Neuronal stem cell (in vitro differentiated cells): ENCODE measurements at regions not wholly inside any gene's neighbourhood (a gene's known extent, or its start where the extent isn't known, plus 50 kb on each side); places are given as distances from the start of the nearest gene placed in this dataset.

Experiments
- DNase-seq: peaks from one replicate; pipeline ENCODE4 v3.0.0-alpha.2; 2013; ENCODE audit warnings: low spot score
- H2AFZ ChIP-seq: one replicate; pipeline ENCODE4 v1.6.1; 2013; ENCODE audit warnings: mild to moderate bottlenecking, low read length, inconsistent platforms
- H2AK5ac ChIP-seq: 2 replicates; pipeline ENCODE4 v1.6.1; 2013; ENCODE audit warnings: low read depth, mild to moderate bottlenecking, inconsistent platforms, low read length, moderate library complexity, mixed read lengths
- H2BK120ac ChIP-seq: 2 replicates; pipeline ENCODE4 v1.6.1; 2013; ENCODE audit warnings: low read depth, mild to moderate bottlenecking, inconsistent platforms, low read length, moderate library complexity, mixed read lengths
- H2BK12ac ChIP-seq: one replicate; pipeline ENCODE4 v1.6.1; 2013; ENCODE audit warnings: low read length, inconsistent platforms
- H2BK15ac ChIP-seq: 2 replicates; pipeline ENCODE4 v1.6.1; 2013; ENCODE audit warnings: mild to moderate bottlenecking, low read length, inconsistent platforms, mixed read lengths
- H2BK5ac ChIP-seq: one replicate; pipeline ENCODE4 v1.6.1; 2013; ENCODE audit warnings: inconsistent platforms, mild to moderate bottlenecking, low read length, moderate library complexity
- H3K14ac ChIP-seq: one replicate; pipeline ENCODE4 v1.6.1; 2013; ENCODE audit warnings: low read length, inconsistent platforms
- H3K18ac ChIP-seq: 2 replicates; pipeline ENCODE4 v1.6.1; 2013; ENCODE audit warnings: low read length, inconsistent platforms
- H3K23ac ChIP-seq: 2 replicates; pipeline ENCODE4 v1.6.1; 2013; ENCODE audit warnings: low read depth, mild to moderate bottlenecking, mixed read lengths, low read length, inconsistent platforms; ENCODE audit not compliant: poor library complexity
- H3K27ac ChIP-seq: replicated peaks from 3 replicates; pipeline ENCODE4 v1.5.1; 2013; ENCODE audit warnings: low read length, inconsistent platforms
- H3K27me3 ChIP-seq, 3 experiments: 2 replicates each; pipeline ENCODE4 v1.6.1; 2013; ENCODE audit warnings: low read length in 3 of 3, mild to moderate bottlenecking in 2 of 3, inconsistent platforms in 1 of 3, low read depth in 1 of 3, mixed read lengths in 1 of 3, moderate library complexity in 1 of 3; ENCODE audit not compliant: control insufficient read depth in 3 of 3, insufficient read depth in 3 of 3
- H3K36me3 ChIP-seq, 2 donors: replicated peaks in 1 of 2; 2 replicates each; pipeline ENCODE4 v1.6.1; 2013; ENCODE audit warnings: low read length in 2 of 2; ENCODE audit not compliant: control insufficient read depth in 2 of 2, insufficient read depth in 2 of 2
- H3K4ac ChIP-seq: 2 replicates; pipeline ENCODE4 v1.6.1; 2013; ENCODE audit warnings: inconsistent platforms, mild to moderate bottlenecking, low read length, moderate library complexity
- H3K4me1 ChIP-seq, 2 donors: 1 replicate in 1 of 2; 2 replicates in 1 of 2; pipeline ENCODE4 v1.6.1; 2013; ENCODE audit warnings: low read length in 2 of 2, low read depth in 1 of 2; ENCODE audit not compliant: control insufficient read depth in 2 of 2, insufficient read depth in 1 of 2
- H3K4me2 ChIP-seq: one replicate; pipeline ENCODE4 v1.6.1; 2013; ENCODE audit warnings: mild to moderate bottlenecking, low read length, inconsistent platforms; ENCODE audit not compliant: insufficient read depth, poor library complexity, severe bottlenecking
- H3K4me3 ChIP-seq, 2 donors: 2 replicates each; pipeline ENCODE4 v1.5.1; 2013; ENCODE audit warnings: low read length in 2 of 2, mild to moderate bottlenecking in 2 of 2, inconsistent platforms in 1 of 2, moderate library complexity in 1 of 2
- H3K79me1 ChIP-seq: one replicate; pipeline ENCODE4 v1.6.1; 2013; ENCODE audit warnings: low read depth, mild to moderate bottlenecking, inconsistent platforms, low read length, moderate library complexity
- H3K9ac ChIP-seq: one replicate; pipeline ENCODE4 v1.6.1; 2013; ENCODE audit warnings: mild to moderate bottlenecking, low read depth, low read length, inconsistent platforms; ENCODE audit not compliant: poor library complexity
- H3K9me3 ChIP-seq, 2 donors: replicated peaks in 1 of 2; 2 replicates each; pipeline versions ENCODE3 to v1.6.1; 2013; ENCODE audit warnings: low read length in 2 of 2, mild to moderate bottlenecking in 2 of 2, inconsistent platforms in 1 of 2, low read depth in 1 of 2, mixed read lengths in 1 of 2, moderate library complexity in 1 of 2; ENCODE audit not compliant: control insufficient read depth in 2 of 2, insufficient read depth in 1 of 2
- H4K8ac ChIP-seq: one replicate; pipeline ENCODE4 v1.6.1; 2013; ENCODE audit warnings: low read depth, mild to moderate bottlenecking, inconsistent platforms, low read length, moderate library complexity
- H4K91ac ChIP-seq: one replicate; pipeline ENCODE4 v1.6.1; 2013; ENCODE audit warnings: low read length, low read depth, mild to moderate bottlenecking, inconsistent platforms; ENCODE audit not compliant: poor library complexity
- WGBS, 2 donors: extraction: QIAGEN DNeasy Blood & Tissue Kit; methylation state at CpG; one replicate each; pipeline ENCODE4 v1.1.7; 2013; ENCODE audit warnings: missing lambda C conversion rate in 2 of 2, mixed read lengths in 1 of 2; ENCODE audit not compliant: insufficient read length in 2 of 2, insufficient replicate concordance in 1 of 2; ENCODE audit errors: extremely low coverage in 2 of 2; 5-methylcytosine and 5-hydroxymethylcytosine counted together

DNA sequence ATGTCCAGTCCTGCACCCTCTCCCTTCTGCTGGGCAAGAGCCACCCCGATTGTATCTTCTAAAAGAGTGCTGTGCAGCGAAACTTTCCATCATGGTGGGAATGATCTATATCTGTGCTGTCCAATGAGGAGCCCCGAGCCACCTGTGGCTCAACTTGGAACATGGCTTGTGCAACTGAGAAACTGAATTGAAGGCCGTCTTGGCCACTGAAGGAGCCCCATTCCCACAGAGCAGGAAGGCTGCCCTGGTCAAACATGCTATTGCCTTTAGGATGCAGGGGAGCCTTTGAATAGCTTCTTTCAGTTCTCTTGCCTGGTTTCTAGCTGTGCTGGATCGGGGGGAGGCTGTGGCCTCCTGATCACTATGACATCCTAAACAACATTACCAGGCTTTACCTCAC, 427.6 kb downstream of the SETD4 start:
- H3K18ac ChIP-seq: no peak overlapping the region
- H2BK5ac ChIP-seq: no peak overlapping the region
- H3K9me3 ChIP-seq: no peaks in the 10 kb centered on the region
- no peak overlapping the region for H3K4me3 ChIP-seq
- WGBS, 2 donors: no CpG with 5 or more reads among the region's 5 CpGs
- no peak overlapping the region for H3K4me2 ChIP-seq
- H4K8ac ChIP-seq: no peak overlapping the region
- no peak overlapping the region for H2BK120ac ChIP-seq
- H2AK5ac ChIP-seq: no peak overlapping the region
- no peak overlapping the region for H3K27ac ChIP-seq
- H3K14ac ChIP-seq: no peak overlapping the region
- no peaks in the 10 kb centered on the region for H3K79me1 ChIP-seq
- H2AFZ ChIP-seq: no peak overlapping the region
- no peak for DNase-seq
- no peak overlapping the region for H2BK15ac ChIP-seq
- no peaks in the 10 kb centered on the region for H3K36me3 ChIP-seq
- no peak overlapping the region for H4K91ac ChIP-seq
- no peaks in the 10 kb centered on the region for H3K4me1 ChIP-seq
- H3K4ac ChIP-seq: no peak overlapping the region
- no peak overlapping the region for H3K9ac ChIP-seq
- no peak overlapping the region for H2BK12ac ChIP-seq
- H3K23ac ChIP-seq: no peak overlapping the region
- H3K27me3 ChIP-seq: no peaks in the 10 kb centered on the region

DNA sequence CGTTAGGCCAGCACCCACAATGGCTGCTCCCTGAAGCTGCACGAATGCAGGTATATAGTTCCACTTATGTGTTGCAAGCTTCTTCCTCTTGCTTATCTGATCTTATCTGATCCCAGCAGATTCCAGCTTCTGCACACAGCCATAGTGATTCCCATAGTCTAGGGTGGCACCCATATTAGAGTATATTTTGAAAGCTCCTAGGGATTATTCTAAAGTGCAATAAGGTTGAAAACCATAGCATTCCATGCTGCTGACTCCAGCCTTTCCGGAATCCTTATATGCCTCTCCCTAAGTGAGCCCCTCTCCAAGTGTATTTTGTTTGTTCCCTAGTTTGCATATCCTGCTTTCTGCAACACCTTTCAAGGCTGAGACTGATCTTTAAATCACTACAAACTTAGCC, 432.0 kb downstream of the SETD4 start:
- WGBS, 2 donors: no CpG with 5 or more reads among the region's 3 CpGs
- no peak overlapping the region for H3K4me2 ChIP-seq
- no peak overlapping the region for H3K18ac ChIP-seq
- no peak overlapping the region for H2AK5ac ChIP-seq
- no peak overlapping the region for H3K27ac ChIP-seq
- H3K4me3 ChIP-seq: no peak overlapping the region
- no peak overlapping the region for H2BK15ac ChIP-seq
- H2AFZ ChIP-seq: no peak overlapping the region
- no peak overlapping the region for H2BK120ac ChIP-seq
- no peak overlapping the region for H3K9ac ChIP-seq
- DNase-seq: no peak
- no peaks in the 10 kb centered on the region for H3K79me1 ChIP-seq
- no peaks in the 10 kb centered on the region for H3K4me1 ChIP-seq
- no peak overlapping the region for H3K14ac ChIP-seq
- no peak overlapping the region for H2BK5ac ChIP-seq
- no peaks in the 10 kb centered on the region for H3K9me3 ChIP-seq
- H3K4ac ChIP-seq: no peak overlapping the region
- no peaks in the 10 kb centered on the region for H3K27me3 ChIP-seq
- H3K36me3 ChIP-seq: no peaks in the 10 kb centered on the region
- no peak overlapping the region for H2BK12ac ChIP-seq
- no peak overlapping the region for H3K23ac ChIP-seq
- no peak overlapping the region for H4K91ac ChIP-seq
- H4K8ac ChIP-seq: no peak overlapping the region

- no peaks in the 10 kb centered on the region for H3K79me1 ChIP-seq
- H3K18ac ChIP-seq: no peak overlapping the region
- WGBS, 2 donors: no CpG with 5 or more reads among the region's 4 CpGs
- H3K14ac ChIP-seq: no peak overlapping the region
- H3K27me3 ChIP-seq: no peaks in the 10 kb centered on the region
- H2BK15ac ChIP-seq: no peak overlapping the region
- H3K9ac ChIP-seq: no peak overlapping the region
- no peaks in the 10 kb centered on the region for H3K4me1 ChIP-seq
- no peak overlapping the region for H4K8ac ChIP-seq
- H3K4me3 ChIP-seq: no peak overlapping the region
- H2BK120ac ChIP-seq: no peak overlapping the region
- no peak for DNase-seq
- no peak overlapping the region for H2AFZ ChIP-seq
- H3K9me3 ChIP-seq: peaks cover 0 to 3% of the 10 kb centered on the region in 2 donors
- H3K27ac ChIP-seq: no peak overlapping the region
- no peak overlapping the region for H2AK5ac ChIP-seq
- H3K4me2 ChIP-seq: no peak overlapping the region
- no peak overlapping the region for H2BK5ac ChIP-seq
- H3K23ac ChIP-seq: no peak overlapping the region
- no peaks in the 10 kb centered on the region for H3K36me3 ChIP-seq
- H2BK12ac ChIP-seq: no peak overlapping the region
- H3K4ac ChIP-seq: no peak overlapping the region
- no peak overlapping the region for H4K91ac ChIP-seq
Measured at GRCh38 chr21:35627462-35627861, 432.9 kb downstream of the SETD4 start.

GRCh38 chr21:35625576-35625975, 434.8 kb downstream of the SETD4 start:
- Histone ChIP-seq H3K4me2 (no peak overlapping the region), H3K27me3 (no peaks in the 10 kb centered on the region), H2BK5ac (no peak overlapping the region), H4K8ac (no peak overlapping the region), H3K4me1 (no peaks in the 10 kb centered on the region), H2BK120ac (no peak overlapping the region), H3K36me3 (no peaks in the 10 kb centered on the region), H2AFZ (no peak overlapping the region), H3K14ac (no peak overlapping the region), H3K4me3 (no peak overlapping the region), H3K4ac (no peak overlapping the region), H3K9me3 (peaks cover 0 to 3% of the 10 kb centered on the region in 2 donors), H3K27ac (no peak overlapping the region), H3K79me1 (no peaks in the 10 kb centered on the region), H2AK5ac (no peak overlapping the region), H2BK12ac (no peak overlapping the region), H2BK15ac (no peak overlapping the region), H3K9ac (no peak overlapping the region), H3K23ac (no peak overlapping the region), H3K18ac (no peak overlapping the region), H4K91ac (no peak overlapping the region)
- DNase-seq: no peak
- WGBS, 2 donors: no CpG with 5 or more reads among the region's 3 CpGs
